ENCODE measurements at regions not wholly inside any gene's neighbourhood (a gene's known extent, or its start where the extent isn't known, plus 50 kb on each side); places are given as distances from the start of the nearest gene placed in this dataset.

- TF ChIP-seq, protein P1, sequence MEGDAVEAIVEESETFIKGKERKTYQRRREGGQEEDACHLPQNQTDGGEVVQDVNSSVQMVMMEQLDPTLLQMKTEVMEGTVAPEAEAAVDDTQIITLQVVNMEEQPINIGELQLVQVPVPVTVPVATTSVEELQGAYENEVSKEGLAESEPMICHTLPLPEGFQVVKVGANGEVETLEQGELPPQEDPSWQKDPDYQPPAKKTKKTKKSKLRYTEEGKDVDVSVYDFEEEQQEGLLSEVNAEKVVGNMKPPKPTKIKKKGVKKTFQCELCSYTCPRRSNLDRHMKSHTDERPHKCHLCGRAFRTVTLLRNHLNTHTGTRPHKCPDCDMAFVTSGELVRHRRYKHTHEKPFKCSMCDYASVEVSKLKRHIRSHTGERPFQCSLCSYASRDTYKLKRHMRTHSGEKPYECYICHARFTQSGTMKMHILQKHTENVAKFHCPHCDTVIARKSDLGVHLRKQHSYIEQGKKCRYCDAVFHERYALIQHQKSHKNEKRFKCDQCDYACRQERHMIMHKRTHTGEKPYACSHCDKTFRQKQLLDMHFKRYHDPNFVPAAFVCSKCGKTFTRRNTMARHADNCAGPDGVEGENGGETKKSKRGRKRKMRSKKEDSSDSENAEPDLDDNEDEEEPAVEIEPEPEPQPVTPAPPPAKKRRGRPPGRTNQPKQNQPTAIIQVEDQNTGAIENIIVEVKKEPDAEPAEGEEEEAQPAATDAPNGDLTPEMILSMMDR (IDR thresholded peaks at IDR 0.05; ENCODE audit: insufficient read depth, low read length): no peak
- no peak overlapping the region for H3K4me3 ChIP-seq (ENCODE audit: low read depth, low read length)
- DNase-seq (ENCODE audit: low read depth): no peak
Measured at GRCh38 chr15:91478717-91479191, 374.8 kb upstream of the SLCO3A1 start.

GRCh38 chr15:91480426-91480825 is 373.1 kb upstream of the SLCO3A1 start:
- no peak for DNase-seq (ENCODE audit: low read depth)
- H3K4me3 ChIP-seq (ENCODE audit: low read depth, low read length): no peak overlapping the region
- TF ChIP-seq, protein P1 (IDR thresholded peaks at IDR 0.05; ENCODE audit: insufficient read depth, low read length): no peak

DNA sequence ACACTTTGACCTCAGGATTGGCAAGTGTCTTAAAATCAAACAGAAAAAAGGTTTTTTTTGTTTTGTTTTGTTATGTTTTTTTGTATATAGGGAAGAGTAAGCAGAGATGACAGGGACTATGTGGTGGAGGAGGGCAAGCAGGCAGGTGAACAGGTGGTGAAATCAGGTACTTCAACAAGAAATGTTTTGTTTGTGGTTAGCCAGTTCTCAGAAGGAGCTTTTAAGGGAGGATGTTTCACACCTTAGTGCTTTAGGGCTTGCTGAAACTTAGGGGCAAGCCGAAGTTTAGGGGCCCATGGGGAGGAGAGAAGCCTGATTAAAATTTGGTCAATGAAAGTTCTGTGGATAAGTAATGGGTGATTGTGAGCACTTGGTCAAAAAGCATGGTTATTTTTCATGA is 370.7 kb upstream of the SLCO3A1 start:
- TF ChIP-seq, protein P1 (IDR thresholded peaks at IDR 0.05; ENCODE audit: insufficient read depth, low read length): no peak
- DNase-seq (ENCODE audit: low read depth): no peak
- H3K4me3 ChIP-seq (ENCODE audit: low read depth, low read length): no peak overlapping the region

DNA sequence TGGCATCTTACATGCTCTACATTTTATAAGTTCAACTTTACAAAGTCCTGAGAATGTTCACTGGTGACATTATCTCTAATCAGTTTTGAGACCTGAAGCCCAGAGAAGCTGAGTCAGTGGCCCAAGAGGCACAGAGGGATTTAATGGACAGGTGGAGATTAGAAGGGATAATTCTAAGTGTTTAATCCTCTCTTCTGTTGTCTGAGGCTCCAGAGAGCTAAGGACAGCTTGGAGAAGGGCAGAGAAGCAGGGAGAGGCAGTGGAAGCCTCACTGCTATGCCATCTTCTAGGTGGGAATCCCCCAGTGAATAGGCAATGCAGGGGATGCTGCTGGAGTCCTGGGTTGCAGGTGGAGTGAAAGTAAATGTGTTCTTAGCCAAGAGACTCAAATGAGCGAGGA is 369.4 kb upstream of the SLCO3A1 start:
- no peak for DNase-seq (ENCODE audit: low read depth)
- no peak overlapping the region for H3K4me3 ChIP-seq (ENCODE audit: low read depth, low read length)
- TF ChIP-seq, protein P1 (IDR thresholded peaks at IDR 0.05; ENCODE audit: insufficient read depth, low read length): no peak

DNA sequence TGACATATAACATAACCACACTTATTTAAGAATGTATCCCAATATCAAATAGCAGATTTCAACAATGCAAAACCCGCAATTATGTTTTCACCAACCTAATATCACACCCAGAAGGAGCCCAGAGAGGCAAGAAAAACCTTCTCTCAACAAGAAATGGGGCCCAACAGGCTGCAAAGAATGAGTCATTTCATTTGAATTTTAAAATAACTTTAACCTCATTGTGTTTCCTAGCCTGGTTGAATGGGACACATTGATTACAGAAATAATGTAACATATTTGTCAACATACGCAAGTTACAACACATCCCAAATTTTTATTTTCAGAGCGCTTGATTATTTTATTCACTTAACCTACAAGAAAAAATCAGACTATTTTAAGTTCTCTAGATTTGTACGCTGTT is 365.1 kb upstream of the SLCO3A1 start:
- TF ChIP-seq, protein P1 (IDR thresholded peaks at IDR 0.05; ENCODE audit: insufficient read depth, low read length): no peak
- no peak for DNase-seq (ENCODE audit: low read depth)
- no peak overlapping the region for H3K4me3 ChIP-seq (ENCODE audit: low read depth, low read length)

- TF ChIP-seq, protein P1 (IDR thresholded peaks at IDR 0.05; ENCODE audit: insufficient read depth, low read length): no peak
- H3K4me3 ChIP-seq (ENCODE audit: low read depth, low read length): no peak overlapping the region
- no peak for DNase-seq (ENCODE audit: low read depth)
Measured at GRCh38 chr15:91490211-91490610, 363.3 kb upstream of the SLCO3A1 start.
